Lung (tissue), 11 donors: ENCODE measurements at regions not wholly inside any gene's neighbourhood (a gene's known extent, or its start where the extent isn't known, plus 50 kb on each side); places are given as distances from the start of the nearest gene placed in this dataset.

Experiments used
- ATAC-seq: fragments of 200-7000 bp; cut with Tn5 transposase; one replicate; pipeline ENCODE4 v1.9.1; 2020; ENCODE audit warnings: moderate number of reproducible peaks; ENCODE audit not compliant: insufficient read depth, low FRiP score
- DNase-seq, 3 donors: peaks; one replicate each; pipeline ENCODE4 v3.0.0-alpha.2; 2013 to 2017
- H3K27ac ChIP-seq, 2 donors: one replicate each; pipeline ENCODE4 v1.5.1; 2013; ENCODE audit warnings: mild to moderate bottlenecking in 2 of 2, moderate library complexity in 2 of 2, control low read depth in 1 of 2, inconsistent platforms in 1 of 2, low read depth in 1 of 2, low read length in 1 of 2
- H3K27me3 ChIP-seq, 3 donors: one replicate each; pipeline ENCODE4 v1.5.1; 2013; ENCODE audit warnings: low read length in 2 of 3; ENCODE audit not compliant: control insufficient read depth in 3 of 3, insufficient read depth in 3 of 3
- H3K36me3 ChIP-seq, 4 donors: one replicate each; pipeline ENCODE4 v1.5.1; 2013; ENCODE audit warnings: low read length in 4 of 4, mild to moderate bottlenecking in 1 of 4, moderate library complexity in 1 of 4; ENCODE audit not compliant: control insufficient read depth in 4 of 4, insufficient read depth in 4 of 4
- H3K4me1 ChIP-seq, 5 donors: one replicate each; pipeline ENCODE4 v1.5.1; 2013; ENCODE audit warnings: low read length in 5 of 5, mild to moderate bottlenecking in 2 of 5, moderate library complexity in 1 of 5; ENCODE audit not compliant: control insufficient read depth in 5 of 5, insufficient read depth in 5 of 5
- H3K4me3 ChIP-seq: one replicate; pipeline ENCODE4 v1.5.1; 2013; ENCODE audit warnings: mild to moderate bottlenecking, control low read depth, moderate library complexity
- H3K9ac ChIP-seq, 2 donors: one replicate each; pipeline ENCODE4 v1.5.1; 2013; ENCODE audit warnings: low read length in 2 of 2, control low read depth in 1 of 2; ENCODE audit not compliant: insufficient read depth in 1 of 2
- H3K9me3 ChIP-seq, 4 donors: one replicate each; pipeline ENCODE4 v1.5.1; 2013; ENCODE audit warnings: low read length in 3 of 4, mild to moderate bottlenecking in 1 of 4, moderate library complexity in 1 of 4; ENCODE audit not compliant: control insufficient read depth in 4 of 4, insufficient read depth in 3 of 4
- WGBS, 2 donors: extraction: QIAGEN DNeasy Blood & Tissue Kit; methylation state at CpG; one replicate each; pipeline ENCODE4 v1.1.7; 2013; 5-methylcytosine and 5-hydroxymethylcytosine counted together
- TF ChIP-seq, protein P1 (sequence below): IDR thresholded peaks from 2 replicates; pipeline ENCODE4 v1.5.1; 2012; ENCODE audit warnings: mild to moderate bottlenecking; ENCODE audit errors: control extremely low read depth, extremely low read depth
- donor health status: control.
- donor health status: control.
- donor health status: Bipolar disorder and iron deficiency.
- donor health status: healthy.
- donor health status: DM: yes; HTN: yes; CAD: no.

DNA sequence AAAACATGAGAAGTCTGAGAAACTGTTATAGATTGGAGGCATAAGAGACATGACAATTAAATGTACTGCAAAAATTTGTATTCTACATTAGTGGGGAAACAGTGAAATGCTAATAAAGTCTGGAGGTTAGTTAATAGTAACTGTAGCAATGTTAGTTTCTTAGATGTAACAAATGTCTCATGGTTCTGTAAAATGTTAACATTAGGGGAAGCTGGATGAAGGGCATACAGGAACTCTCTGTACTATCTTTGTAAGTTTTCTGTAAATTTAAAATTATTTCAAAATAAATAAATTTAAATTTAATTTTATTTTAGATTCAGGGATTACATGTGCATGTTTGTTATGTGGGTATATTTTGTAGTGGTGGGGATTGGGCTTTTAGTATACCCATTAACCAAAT is 70.0 kb upstream of the IRX6 start:
- Histone ChIP-seq H3K9ac (no peak overlapping the region), H3K4me1 (no peaks in the 10 kb centered on the region), H3K36me3 (no peaks in the 10 kb centered on the region), H3K27ac (no peak overlapping the region), H3K4me3 (no peak overlapping the region), H3K27me3 (no peaks in the 10 kb centered on the region), H3K9me3 (no peaks in the 10 kb centered on the region)
- ATAC-seq (no peak), DNase-seq (no peak)
- TF ChIP-seq, protein P1, sequence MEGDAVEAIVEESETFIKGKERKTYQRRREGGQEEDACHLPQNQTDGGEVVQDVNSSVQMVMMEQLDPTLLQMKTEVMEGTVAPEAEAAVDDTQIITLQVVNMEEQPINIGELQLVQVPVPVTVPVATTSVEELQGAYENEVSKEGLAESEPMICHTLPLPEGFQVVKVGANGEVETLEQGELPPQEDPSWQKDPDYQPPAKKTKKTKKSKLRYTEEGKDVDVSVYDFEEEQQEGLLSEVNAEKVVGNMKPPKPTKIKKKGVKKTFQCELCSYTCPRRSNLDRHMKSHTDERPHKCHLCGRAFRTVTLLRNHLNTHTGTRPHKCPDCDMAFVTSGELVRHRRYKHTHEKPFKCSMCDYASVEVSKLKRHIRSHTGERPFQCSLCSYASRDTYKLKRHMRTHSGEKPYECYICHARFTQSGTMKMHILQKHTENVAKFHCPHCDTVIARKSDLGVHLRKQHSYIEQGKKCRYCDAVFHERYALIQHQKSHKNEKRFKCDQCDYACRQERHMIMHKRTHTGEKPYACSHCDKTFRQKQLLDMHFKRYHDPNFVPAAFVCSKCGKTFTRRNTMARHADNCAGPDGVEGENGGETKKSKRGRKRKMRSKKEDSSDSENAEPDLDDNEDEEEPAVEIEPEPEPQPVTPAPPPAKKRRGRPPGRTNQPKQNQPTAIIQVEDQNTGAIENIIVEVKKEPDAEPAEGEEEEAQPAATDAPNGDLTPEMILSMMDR = no peak

- Histone ChIP-seq H3K27ac (no peak overlapping the region), H3K36me3 (no peaks in the 10 kb centered on the region), H3K27me3 (no peaks in the 10 kb centered on the region), H3K9ac (no peak overlapping the region), H3K9me3 (no peaks in the 10 kb centered on the region), H3K4me3 (no peak overlapping the region), H3K4me1 (no peaks in the 10 kb centered on the region)
- WGBS, 2 donors = 49 to 53% methylated on average over 9 of the region's 9 CpGs
- no peak for DNase-seq
- no peak for ATAC-seq
- TF ChIP-seq, protein P1 = no peak
Observed at GRCh38 chr16:55255733-55256282, 68.2 kb upstream of the IRX6 start.

GRCh38 chr16:55256412-55257016 is 67.5 kb upstream of the IRX6 start:
- Histone ChIP-seq H3K36me3 (no peaks in the 10 kb centered on the region), H3K27ac (no peak overlapping the region), H3K4me3 (no peak overlapping the region), H3K9ac (no peak overlapping the region), H3K4me1 (no peaks in the 10 kb centered on the region), H3K27me3 (peaks cover 0 to under 1% (median 0%) of the 10 kb centered on the region in 3 donors), H3K9me3 (no peaks in the 10 kb centered on the region)
- ATAC-seq (no peak), DNase-seq (peak in 1 of 3 donors; percentile 11)
- TF ChIP-seq, protein P1 = no peak
- WGBS, 2 donors = 70 to 77% methylated on average over 20 of the region's 20 CpGs
